HUDEP-2 (cell line): ENCODE measurements at regions not wholly inside any gene's neighbourhood (a gene's known extent, or its start where the extent isn't known, plus 50 kb on each side); places are given as distances from the start of the nearest gene placed in this dataset.

Source experiments
- DNase-seq, 76 experiments: peaks; one replicate each; lab custom pipeline; 2025; ENCODE audit not compliant: unreplicated experiment in 76 of 76; lab: John Stamatoyannopoulos, UW

DNA sequence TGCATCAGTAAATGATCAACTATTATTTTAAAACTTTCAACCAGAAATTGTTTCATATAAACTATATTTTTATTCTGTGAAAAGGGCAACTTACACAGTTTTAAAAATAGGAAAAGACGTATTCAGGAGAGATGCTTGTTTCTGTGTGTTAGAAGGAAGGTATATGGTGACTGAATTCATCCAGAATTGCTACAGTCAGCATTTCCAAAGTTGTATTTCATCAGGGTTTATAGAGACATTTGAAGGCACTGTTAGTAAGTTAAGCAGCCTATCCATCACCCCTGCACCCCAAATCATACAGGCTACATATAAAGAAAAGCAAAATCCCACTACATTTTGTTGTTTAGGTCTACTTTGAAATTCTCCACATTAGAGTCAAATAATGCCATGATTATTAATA, 716.0 kb downstream of the KCTD16 start:
- DNase-seq = no peak

DNA sequence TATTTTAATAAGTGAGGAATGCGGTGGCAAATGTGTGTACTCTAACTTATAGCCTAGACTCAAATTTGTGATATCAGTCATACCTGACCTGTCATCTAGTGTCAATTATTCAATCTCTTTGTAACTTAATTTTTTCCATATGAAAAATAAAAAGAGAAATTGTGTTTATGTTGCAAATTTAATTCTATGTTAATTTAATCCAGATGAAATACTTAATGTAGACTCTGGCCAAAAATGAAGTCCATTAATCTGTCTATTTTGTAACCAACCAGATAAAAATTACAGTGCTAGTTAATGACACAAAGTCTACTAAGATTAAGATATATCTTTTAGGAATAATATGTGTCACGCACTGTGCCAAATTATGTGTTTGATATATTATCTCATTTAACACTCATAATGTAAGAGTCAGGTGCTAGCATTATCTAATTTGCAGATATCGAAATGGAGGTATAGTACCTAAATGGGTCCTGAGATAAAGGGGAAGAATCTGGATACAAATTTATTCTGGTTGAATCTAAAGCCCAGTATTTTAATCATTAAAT, 712.1 kb downstream of the KCTD16 start:
- DNase-seq = no peak

DNA sequence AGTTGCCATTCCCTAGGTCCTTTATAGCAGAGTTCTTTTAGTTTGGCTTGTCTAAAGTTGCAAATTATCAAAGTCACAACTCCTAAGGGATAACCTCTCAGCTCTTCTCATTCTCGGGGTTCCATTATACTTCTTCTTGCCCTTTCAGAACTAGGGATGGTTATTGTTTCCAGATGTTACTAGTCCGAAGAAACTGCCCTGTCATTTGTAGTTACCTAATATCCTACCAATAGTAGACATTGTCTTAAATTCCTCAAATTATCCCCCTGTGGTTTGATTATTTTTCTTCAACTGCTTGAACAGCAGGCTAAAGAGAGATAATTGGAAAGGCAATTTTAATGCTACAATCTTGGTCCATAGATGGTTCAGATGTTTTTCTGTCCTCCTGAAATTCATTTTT, 709.8 kb downstream of the KCTD16 start:
- DNase-seq = no peak

DNA sequence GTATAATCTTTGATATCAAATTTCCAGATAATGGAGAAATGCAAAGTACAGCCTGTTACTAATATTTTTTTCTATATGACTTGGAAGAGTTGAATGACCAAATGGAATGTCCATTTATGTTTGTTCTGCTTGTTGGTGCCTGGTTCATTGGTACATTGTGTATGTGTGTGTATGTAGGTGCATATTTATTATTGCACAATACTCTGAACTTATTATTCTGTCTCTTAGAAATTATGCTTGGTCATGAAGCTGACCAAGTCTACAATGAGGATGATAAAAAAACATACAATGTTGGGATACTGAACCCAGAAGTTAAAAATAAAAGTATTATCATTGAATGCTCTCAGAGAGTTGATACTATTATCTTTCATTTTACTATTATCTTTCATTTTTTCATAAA, 706.3 kb downstream of the KCTD16 start:
- DNase-seq = no peak

DNA sequence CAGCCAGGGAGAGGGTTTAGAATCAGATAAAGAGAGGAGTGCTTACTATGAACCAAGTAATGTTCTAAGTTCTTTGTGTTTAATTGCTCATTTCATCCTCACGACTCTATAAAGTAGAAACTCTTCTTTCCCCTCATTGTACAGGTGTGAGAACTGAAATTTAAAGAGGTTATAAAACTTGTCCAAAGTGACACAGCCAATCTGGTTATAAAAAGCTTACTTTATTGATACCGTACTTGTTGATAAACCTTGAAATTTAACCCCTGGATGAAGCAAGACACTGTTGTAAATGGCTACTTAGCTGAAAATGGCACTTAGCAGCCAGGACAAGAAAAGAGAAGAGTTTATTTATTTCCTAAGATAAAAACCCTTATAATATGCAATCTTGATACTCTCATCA, 702.4 kb downstream of the KCTD16 start:
- no peak for DNase-seq

DNA sequence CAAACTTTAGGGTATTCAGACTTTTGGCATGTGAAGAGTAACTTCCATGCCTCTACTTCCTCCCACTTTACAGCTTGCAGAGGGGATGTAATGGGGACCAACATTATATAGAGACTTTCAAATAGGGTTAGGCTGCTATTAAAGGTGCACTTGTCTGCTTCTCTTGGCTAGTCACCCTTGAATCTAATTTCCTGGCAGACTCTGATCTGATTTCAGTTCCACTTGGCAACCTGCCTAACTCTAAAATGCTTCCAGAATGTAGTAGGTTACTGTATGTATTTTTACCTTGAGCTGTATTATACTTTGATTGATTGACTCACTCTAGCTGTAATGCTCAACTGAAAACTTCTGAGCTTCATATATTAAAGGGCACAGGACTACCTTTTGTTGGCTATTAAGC, 693.4 kb downstream of the KCTD16 start:
- DNase-seq = no peak

DNA sequence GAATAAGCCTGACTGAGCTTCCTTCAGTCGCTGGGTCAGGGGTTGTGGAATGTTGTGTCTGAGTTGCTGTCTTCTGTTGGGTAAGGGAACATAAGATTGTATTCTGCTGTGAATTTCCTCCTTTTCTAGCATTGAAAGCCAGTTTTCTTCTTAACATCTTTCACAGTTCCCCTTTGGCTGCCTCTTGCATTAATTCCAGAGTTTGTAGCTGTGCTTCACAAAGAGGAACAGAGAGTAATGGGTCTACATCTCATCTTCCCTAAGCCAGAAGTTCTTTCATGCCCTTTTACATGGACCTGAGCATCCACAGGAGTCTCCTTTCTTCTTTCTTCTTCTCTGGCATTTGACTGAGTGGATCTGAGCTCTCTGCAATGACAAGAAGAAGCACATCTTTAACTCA, 686.8 kb downstream of the KCTD16 start:
- no peak for DNase-seq

DNA sequence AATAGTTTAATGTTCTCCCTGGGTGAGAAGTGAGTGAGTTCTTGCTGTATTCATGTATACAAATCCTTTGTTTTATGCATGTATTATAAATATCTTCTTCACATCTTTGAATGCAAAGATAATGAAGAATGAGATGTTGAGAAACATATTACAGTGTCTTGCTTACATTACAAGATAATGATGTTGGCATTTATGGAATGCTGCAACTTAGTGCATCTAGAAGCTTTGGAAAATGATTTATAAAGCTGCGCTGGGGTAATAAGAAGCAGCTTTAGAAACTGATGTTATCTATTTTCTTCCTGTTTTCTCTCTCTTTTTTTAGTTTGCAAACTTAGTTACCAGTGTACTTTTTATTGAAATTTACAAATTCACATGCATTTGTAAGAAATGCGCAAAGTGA, 673.4 kb downstream of the KCTD16 start:
- no peak for DNase-seq

DNA sequence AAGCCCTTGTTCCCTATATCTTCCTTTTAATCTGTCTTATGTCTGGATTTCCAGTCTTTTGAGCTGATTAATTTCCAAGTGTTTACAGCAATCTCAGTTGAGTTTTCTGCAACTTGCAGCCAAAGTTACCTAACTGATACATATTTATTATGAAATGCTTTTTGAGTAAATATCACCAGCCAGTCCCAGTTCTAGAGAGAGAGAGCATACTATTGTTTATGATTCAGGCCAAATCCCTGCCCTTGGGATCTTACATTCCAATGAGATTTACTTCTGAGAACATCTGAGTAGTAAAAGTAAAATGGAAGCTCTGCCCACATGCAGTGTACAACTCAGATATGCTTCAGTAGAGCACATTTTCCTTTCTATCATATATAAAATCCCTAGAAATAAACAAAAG, 661.7 kb downstream of the KCTD16 start:
- no peak for DNase-seq

DNA sequence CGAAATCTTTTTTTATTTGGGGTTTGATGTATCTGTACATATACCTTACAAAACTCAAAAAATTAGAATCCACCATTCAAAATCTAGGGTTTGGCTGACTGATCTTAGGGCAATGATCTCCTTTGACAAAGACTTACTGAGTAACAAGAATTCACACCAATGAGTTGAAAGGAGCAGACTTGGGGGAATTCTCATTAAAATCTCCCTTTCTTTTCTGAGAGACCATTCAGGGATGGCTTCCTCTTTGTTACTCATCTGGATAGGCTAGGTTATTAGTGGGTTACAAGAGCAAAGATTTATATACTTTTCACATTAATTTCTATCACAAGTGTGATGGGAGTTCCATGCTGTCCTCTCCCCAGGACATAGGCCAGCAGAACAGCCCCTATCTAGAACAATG, 661.0 kb downstream of the KCTD16 start:
- DNase-seq = no peak

DNA sequence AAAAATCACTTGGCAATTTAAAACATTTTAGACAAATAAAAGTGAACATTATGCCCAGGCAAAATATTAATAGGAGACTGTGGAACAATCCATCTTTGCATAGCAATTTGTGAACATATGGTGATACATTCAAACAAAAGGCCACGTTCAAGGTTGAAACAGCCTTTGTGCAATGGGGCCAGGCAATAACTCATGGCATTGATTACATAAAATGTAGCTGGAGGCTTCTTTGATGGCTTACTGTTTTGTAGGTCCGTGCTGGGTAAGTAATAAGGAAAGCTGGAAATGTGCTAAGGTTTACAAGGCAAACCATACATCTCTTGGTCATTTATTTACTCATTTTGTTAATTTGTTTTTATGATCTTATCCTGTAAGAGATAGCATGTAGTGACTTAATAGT, 651.8 kb downstream of the KCTD16 start:
- DNase-seq = no peak

DNA sequence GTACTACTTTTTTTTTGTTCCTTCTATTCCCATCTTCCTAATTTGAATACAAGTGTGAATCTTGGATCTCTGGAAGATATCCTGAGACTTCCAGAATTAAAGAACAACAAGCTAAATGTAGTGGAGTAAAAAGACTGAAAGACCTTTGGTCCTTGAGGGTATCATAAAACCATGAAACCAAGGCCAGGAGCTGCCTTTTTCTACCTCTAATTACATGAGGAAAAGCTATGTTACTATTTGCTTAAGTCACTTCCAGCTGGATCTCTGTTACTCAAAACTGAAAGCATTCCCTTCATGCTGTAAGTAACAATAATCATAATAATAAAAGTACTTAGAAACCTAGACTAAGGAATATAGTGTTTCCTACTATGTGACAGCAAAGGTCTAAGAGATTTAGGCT, 649.6 kb downstream of the KCTD16 start:
- no peak for DNase-seq

DNA sequence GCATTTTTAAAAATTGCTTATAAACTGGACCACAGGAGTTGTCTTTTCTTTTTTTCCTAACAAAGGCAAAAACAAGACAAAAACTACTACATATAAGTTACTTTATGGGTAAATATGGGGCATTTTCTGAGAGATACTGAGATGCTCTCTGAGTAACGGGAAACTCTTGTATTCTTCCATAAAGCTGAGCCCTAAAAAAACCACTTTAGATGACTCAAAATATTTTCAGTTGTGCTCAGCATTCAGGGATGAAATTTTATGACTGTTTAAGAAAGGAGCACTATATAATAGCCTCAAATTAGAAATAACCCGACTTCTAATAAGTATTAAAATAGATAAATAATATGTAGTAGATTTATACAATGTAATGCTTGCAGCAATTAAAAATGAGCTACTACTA, 644.5 kb downstream of the KCTD16 start:
- no peak for DNase-seq

DNA sequence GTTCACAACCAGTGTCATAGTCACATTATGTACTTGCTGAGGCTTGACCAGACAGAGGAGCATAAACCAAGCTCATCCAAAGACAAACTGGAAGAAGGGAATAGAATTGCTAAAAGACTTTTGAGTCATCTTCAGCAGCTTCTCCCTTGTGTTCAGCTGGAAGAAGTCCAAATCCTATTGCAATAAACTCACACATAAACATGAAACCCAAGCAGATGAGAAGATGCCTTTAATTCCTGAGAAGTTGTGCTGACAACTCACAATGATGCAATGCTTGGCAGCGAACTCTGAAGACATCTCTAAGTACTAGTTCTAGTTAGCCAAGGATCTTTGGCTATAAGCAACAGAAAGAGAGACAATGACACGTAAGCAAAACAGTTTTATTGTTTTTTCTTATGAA, 642.1 kb downstream of the KCTD16 start:
- DNase-seq = no peak

DNA sequence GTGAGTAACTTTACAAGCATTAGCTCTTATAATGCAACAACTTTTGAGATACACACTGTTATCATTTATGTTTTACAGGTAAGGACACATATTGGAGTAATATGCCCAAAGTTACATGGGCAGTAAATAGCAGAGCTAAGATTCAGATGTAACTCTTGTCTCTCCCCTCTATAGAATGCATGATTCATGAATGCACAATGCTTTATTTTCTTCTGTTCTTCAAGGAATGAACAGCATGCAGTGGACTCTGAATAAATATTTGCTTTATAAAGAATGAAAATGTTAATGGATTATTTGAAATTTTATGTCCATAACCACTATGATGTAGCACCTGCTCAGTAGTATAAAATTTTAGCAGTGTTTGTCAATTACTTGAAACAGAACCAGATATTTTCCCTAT, 629.5 kb downstream of the KCTD16 start:
- no peak for DNase-seq

DNA sequence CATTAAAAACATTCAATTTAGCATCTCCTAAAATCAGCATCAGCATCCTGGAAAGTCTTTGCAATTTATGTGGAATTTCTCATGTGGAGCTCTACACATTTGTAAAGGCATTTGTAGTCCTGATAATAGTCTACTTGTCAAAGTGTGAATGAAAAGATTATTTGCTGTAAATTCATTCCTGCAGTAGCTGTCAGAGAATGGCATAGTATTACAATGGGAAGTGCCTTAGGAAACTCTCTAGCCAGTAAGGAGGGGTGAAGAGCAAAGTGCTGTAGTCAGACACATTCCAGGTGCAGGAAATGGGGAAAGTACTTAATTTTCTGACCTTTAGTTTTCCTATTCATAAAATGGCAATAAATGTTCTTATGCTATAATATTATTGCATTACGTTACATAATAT, 627.9 kb downstream of the KCTD16 start:
- DNase-seq = no peak

DNA sequence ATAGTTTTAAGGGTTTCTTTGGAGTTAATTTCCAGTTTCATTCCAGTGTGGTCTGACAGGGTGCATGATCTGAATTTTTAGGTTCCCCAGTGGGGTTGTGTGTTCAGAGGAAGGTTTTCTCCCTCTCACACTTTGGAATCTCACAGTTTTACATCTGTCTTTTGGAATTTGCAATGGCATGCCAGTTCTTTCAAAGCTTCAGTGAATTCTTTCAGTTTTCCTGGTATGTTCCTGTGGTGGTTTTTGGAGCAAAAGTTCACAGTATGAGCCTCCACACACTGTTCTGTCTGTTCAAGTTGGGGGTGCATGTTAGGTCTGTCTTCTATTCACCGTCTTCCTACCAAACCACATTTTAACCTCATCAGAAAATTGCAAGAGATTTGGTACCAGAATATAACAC, 624.2 kb downstream of the KCTD16 start:
- no peak for DNase-seq

DNA sequence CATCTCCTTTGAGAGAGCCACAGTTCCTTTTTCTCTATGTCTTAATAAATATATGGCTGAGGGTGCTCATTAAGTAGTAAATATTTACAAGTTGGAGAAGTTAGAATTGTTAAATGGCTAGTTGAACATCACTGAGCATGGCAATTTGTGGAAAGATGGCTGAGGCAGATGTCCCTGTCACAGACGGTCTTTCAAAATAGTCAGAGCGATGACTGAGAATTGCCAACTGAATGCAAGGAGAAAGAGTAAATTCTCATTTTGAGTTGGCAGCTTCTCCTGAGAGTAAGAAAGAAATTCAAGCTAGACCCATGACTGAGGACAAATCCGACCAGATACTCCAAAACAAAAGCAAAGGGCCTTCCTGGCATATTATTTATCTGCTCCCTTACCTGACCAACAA, 617.9 kb downstream of the KCTD16 start:
- DNase-seq = no peak

DNA sequence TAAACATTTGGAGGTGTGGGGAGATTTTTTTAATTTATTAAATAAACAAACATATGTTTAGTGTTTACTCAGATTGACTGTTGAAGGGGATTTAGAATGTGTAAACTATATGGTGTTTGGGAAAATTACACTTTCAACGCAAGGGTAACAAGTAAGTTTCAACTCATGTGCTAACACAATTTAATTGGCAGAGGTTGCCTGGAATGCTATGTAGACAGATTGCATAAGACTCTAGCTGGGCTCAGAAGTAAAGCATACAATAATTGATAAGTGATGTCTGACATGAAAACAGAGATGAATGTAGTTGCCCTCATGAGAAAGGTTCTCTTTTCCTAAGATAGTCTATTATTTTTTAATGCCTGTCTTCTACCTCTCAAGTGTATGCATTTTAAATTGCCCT, 617.4 kb downstream of the KCTD16 start:
- DNase-seq = no peak

DNA sequence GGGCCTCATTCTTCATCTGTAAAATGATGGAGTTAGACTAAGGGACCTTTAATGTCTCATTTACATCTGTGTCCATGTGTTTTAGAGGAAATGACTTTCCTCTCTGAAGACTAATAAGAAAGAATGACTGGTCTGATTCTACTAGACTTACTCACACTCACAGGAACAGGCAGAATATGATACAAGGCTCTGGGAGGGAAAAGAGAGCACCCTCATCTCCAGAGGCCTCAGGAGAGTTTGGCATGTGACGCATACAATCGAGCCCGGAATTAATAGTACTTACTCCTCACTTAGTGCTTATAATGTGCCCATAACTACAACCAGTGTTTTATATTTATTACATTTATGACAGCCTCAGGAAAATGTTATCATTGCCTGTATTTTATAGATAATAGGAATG, 608.7 kb downstream of the KCTD16 start:
- DNase-seq = no peak

DNA sequence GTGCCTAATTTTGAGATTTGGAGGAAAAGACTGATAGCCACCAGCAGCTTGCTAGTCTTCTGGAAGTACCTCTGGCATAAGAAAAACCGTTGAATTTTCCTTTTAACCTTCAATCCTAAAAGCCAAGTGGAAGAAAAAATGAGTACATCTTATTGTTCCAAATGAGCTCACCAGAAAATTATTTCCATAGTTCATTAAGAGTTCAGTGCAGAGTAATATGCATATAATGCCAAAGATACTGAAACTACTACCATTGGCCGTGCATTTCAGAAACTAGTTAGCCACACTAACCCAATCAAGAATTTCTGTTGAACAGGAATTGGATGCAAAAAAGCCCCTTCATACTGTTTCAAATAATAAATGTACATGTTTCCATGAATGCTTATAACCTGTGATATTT, 607.9 kb downstream of the KCTD16 start:
- no peak for DNase-seq

DNA sequence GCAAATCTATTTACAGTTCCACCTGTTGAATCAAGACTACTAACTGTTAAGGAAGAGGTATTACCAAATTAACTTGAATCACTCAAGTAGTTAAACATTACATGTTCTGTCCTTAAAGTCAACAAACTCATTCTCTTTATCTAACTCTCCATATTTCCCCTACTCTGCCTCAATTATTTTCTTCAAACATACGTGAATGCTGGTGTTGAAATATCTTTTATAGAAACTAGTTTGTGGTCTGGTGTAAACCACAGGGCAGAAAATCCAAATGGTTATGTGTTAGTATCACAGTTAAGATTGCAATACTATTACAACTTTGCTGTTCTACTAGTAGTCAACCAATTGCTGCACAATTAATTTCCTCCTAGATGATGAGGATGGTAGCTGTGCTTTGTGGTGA, 603.5 kb downstream of the KCTD16 start:
- DNase-seq = no peak

DNA sequence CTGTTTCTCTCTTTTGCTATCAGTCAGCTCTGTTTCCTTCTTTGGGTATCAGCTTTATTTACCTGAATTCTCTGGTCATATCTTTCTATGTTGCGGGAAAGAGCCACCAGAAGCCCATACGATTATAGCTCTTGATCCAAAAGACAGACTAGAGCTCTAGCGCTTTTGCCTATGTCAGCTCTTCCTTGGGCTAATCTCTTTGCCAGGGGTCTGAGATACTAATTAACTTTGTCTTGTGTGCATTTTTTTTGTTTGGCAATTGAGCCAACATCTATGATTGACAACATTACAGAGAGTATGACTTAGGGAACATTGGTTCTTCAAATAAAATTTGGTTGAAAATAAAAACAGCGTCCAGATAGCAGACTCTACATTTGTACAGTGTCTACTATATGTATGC, 603.0 kb downstream of the KCTD16 start:
- DNase-seq = no peak

DNA sequence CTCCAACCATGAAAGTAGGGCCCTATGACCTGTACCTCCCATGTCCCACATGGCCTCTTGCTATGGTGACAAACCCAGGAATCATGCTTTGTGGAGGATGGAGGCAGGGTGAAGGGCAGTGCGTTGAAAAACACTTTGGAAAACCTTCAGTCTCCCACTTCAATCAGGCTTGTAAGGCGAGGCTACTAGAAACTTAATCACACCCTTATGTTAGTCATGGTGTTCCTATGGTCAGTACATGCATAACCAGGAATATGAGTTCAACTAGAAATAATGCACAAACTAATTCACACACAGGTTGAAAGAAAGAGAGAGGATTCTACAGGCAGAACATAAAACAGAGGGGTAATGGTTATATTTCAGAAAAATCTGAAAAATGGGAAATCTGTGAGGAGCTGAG, 601.1 kb downstream of the KCTD16 start:
- DNase-seq = no peak
